GM12874 (cell line): ENCODE measurements at regions not wholly inside any gene's neighbourhood (a gene's known extent, or its start where the extent isn't known, plus 50 kb on each side); places are given as distances from the start of the nearest gene placed in this dataset.

Experiments used
- CTCF ChIP-seq: IDR thresholded peaks from 2 replicates; pipeline ENCODE4 v1.5.1; 2011; ENCODE audit warnings: low read depth, mild to moderate bottlenecking, control low read depth, low read length, moderate library complexity; ENCODE audit not compliant: insufficient read depth

- TF ChIP-seq CTCF: no peak
These were observed 433.8 kb upstream of the DCN start for GRCh38 chr12:91616416-91616815.

DNA sequence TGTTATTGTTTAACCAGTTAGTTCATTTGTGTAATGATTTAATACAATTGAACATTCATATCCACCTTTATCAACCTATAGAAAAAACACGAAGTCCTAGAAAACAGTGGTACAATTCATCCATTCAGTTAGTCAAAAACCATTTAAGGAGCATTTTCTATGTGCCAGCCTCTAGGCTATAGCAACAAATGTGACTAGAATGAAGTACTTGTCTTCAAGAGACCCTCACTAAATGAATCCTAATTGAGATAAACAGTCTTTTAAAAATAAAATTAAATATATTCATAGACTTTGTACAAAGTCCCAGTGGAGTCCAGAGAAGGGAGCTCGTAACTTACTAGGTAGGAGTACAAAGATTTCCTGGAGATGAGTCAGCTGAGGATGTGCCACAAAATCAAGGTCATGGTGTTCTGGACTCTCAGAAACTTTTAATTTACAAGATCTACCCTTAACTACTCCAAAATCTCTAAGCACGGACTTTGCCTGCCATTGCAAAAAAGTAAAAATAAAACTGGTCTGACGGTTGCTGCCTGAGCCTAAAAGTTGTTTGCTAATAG lies 430.7 kb upstream of the DCN start:
- no peak for TF ChIP-seq CTCF

GRCh38 chr12:91610561-91610960 lies 427.9 kb upstream of the DCN start:
- no peak for TF ChIP-seq CTCF

DNA sequence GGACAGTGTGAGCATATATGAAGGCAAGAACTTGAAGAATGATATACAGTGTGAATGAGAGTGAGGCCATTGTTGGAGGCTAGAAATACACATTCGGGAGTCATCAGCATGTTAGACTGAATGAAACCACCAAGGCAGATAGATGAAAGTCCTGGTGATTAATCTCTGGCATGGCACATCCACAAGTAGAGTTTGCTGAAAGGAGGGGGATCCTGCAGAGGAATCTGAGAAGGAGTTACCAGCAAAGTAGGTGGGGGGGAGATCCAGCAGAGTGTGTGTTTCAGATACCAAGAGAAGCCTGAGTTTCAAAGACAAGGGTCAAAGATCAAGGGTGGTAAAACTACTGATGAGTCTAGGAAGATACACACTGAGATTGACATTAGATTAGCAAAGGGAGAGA lies 426.7 kb upstream of the DCN start:
- TF ChIP-seq CTCF: no peak

DNA sequence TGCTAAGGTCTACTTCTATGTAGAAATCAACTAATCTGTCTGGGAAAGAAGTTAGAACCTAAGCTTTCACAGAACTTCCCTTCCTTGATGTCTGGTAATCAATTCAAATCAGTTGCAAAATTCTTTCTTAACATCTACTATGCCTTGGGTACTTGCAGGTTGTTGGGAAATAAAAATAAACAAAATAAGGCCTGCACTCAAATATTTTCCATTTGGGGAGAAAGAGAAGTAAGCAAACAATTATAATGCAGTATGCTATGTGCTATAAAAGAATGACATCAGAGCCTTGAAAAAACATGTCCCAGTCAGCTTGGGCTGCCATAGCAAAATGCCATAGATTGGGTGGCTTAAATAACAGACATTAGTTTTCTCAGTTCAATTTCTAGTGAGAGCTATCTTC lies 425.9 kb upstream of the DCN start:
- no peak for TF ChIP-seq CTCF

DNA sequence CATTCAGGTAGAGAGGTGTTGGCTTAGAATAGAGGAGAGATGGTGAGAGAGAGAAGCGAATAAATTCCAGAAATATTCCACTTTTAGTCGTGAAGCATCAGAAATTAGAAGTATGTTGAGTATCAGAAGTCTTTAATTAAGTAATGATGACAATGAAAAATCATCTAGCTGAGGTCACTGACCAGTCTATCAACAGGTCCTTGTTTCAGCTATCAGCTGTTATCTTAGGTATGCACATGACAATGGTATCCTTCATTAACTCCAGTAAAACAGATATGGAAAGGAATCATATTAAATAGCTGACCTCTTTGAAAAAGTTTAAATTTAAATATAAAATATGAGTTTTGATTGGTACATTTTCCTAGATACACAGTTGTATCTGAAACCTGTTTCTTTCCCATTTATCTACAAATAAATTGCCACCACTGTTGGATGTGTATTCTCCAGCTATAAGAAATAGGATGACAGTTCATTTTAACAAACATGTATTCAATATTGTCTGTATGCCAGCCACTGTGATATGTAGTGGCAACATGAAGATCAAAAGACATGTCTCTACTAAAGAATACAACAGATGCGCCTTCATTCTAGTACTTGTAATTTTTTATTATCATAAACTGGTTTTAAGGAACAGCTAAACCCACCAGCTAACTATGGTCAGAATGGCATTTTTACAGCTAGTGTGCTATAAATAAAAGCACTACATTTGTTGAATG lies 424.2 kb upstream of the DCN start:
- TF ChIP-seq CTCF: no peak

GRCh38 chr12:91604897-91605296 lies 422.3 kb upstream of the DCN start:
- TF ChIP-seq CTCF: no peak
